WERI-Rb-1 (cell line): ENCODE measurements at regions not wholly inside any gene's neighbourhood (a gene's known extent, or its start where the extent isn't known, plus 50 kb on each side); places are given as distances from the start of the nearest gene placed in this dataset.

ENCODE experiments used
- DNase-seq: peaks from one replicate; pipeline ENCODE4 v3.0.0-alpha.2; 2020
- H3K27ac ChIP-seq: fragments of 250-450 bp; sonication (Bioruptor Pico); 2 replicates; pipeline ENCODE4 v1.5.1; 2020; ENCODE audit warnings: mild to moderate bottlenecking, moderate library complexity
- H3K27me3 ChIP-seq: fragments of 250-450 bp; sonication (Bioruptor Pico); 2 replicates; pipeline ENCODE4 v1.5.1; 2021; ENCODE audit warnings: mild to moderate bottlenecking, low read depth, moderate library complexity; ENCODE audit not compliant: insufficient read depth, severe bottlenecking
- H3K36me3 ChIP-seq: fragments of 250-450 bp; sonication (Bioruptor Pico); 2 replicates; pipeline ENCODE4 v1.5.1; 2020; ENCODE audit warnings: mild to moderate bottlenecking, moderate library complexity
- H3K4me3 ChIP-seq: 2 replicates; pipeline ENCODE4 v1.5.1; 2011; ENCODE audit warnings: low read depth, mild to moderate bottlenecking, control low read depth, low read length
- H3K9me3 ChIP-seq: fragments of 250-450 bp; sonication (Bioruptor Pico); 2 replicates; pipeline ENCODE4 v1.5.1; 2021; ENCODE audit warnings: mild to moderate bottlenecking, moderate library complexity; ENCODE audit not compliant: severe bottlenecking
- TF ChIP-seq, protein P1 (sequence below): IDR thresholded peaks from 2 replicates; pipeline ENCODE4 v1.5.1; 2011; ENCODE audit warnings: low read depth, mild to moderate bottlenecking, control low read depth, inconsistent platforms, low read length

DNA sequence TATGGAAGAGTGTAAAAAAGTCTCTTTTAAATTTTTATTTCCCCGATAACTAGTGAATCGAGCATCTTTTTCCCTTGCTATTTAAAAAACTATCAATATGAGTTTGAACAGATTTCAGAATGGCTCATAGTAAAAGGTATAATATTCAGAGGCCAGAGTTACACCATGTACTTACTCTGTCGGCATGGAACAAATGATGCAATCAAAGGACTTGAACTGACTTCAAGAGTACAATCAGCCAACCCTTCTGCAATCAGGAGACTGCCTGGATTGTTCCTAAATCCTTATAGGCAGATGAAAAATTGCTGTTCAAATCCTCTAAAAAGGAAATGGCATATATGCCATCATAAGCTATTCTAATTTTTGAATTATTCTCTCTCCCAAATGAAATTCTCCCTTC, 273.3 kb downstream of the SH2D1A start:
- no peak overlapping the region for H3K4me3 ChIP-seq
- H3K27ac ChIP-seq, result no peak overlapping the region
- no peaks in the 10 kb centered on the region for H3K9me3 ChIP-seq
- no peak for DNase-seq
- TF ChIP-seq, protein P1, sequence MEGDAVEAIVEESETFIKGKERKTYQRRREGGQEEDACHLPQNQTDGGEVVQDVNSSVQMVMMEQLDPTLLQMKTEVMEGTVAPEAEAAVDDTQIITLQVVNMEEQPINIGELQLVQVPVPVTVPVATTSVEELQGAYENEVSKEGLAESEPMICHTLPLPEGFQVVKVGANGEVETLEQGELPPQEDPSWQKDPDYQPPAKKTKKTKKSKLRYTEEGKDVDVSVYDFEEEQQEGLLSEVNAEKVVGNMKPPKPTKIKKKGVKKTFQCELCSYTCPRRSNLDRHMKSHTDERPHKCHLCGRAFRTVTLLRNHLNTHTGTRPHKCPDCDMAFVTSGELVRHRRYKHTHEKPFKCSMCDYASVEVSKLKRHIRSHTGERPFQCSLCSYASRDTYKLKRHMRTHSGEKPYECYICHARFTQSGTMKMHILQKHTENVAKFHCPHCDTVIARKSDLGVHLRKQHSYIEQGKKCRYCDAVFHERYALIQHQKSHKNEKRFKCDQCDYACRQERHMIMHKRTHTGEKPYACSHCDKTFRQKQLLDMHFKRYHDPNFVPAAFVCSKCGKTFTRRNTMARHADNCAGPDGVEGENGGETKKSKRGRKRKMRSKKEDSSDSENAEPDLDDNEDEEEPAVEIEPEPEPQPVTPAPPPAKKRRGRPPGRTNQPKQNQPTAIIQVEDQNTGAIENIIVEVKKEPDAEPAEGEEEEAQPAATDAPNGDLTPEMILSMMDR, result no peak
- H3K27me3 ChIP-seq, result peaks cover 11% of the 10 kb centered on the region
- no peaks in the 10 kb centered on the region for H3K36me3 ChIP-seq

DNA sequence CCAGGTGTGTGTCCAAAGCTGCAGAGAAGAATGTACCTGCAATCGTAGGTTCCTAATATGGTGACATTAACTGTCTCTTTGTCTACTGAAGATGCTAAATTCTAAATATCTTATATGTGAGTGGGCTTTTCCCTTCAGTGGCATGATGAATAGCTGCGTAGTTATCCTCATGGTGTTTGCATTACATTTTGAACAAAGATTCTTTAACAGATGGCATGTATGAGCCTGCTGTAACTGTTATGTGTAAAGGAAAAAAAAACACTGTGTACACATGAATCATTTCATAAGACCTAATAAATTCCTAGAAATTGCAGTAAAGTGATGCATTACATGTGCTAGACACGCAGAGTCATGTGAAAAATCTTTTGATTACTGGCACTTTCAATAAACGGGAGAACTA, 288.0 kb downstream of the SH2D1A start:
- TF ChIP-seq, protein P1, result no peak
- no peaks in the 10 kb centered on the region for H3K36me3 ChIP-seq
- H3K27me3 ChIP-seq, result peaks cover 32% of the 10 kb centered on the region
- no peaks in the 10 kb centered on the region for H3K9me3 ChIP-seq
- no peak overlapping the region for H3K4me3 ChIP-seq
- DNase-seq, result no peak
- H3K27ac ChIP-seq, result no peak overlapping the region

DNA sequence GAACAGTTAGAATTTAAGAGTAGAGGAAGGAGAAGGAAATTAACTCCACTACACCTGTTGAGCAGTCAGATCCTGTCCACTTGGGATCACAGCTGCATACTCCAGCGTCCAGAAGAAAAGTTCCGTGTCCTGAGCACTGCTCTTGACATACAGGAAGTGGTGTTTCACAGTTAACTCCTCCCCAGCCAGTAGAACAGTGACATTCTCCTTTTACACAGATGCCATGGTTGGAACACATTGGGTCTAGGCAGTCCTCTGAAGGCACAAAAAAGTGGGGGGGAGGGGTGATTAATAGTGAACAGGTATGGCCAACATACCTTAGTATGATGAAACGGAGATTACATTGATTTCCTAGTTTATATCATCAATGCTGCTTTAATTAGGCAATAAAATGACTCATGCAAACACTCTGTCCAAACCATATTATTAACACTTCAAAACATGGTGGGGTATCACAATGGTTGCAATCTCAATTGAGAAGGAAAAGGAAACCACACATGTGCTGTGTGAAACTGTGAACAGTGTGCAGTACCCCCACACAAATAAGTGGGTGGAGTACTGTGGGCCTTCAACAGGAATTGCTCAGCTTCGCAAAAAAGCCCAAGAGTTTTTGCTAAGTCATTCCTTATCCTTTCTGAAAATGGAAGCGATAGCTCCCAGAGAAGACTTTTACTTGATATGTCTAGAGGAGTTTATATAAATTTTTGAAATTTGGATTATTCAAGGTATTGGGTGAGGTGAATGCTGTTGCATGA, 295.6 kb downstream of the SH2D1A start:
- no peak for DNase-seq
- H3K27me3 ChIP-seq, result peaks cover 34% of the 10 kb centered on the region
- H3K4me3 ChIP-seq, result no peak overlapping the region
- no peaks in the 10 kb centered on the region for H3K9me3 ChIP-seq
- H3K36me3 ChIP-seq, result no peaks in the 10 kb centered on the region
- H3K27ac ChIP-seq, result no peak overlapping the region
- TF ChIP-seq, protein P1, result no peak

DNA sequence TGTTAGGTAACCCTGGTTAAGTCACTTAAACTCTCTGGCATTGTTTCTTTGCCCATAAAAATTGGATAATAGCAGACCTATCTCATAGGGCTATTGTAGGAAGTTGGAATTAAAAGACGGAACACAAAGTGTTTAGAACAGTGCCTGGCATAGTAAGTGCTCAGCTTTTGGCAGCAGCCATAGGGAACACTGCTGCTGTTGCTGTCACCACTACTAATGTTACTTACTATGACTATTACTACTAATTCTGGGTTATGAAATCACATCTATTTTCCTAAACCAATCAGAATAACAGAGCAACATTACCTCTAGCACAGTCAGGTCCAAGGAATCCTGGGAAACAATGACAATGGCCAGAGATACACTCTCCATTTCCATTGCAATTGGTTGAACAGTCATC, 300.0 kb downstream of the SH2D1A start:
- Histone ChIP-seq H3K27ac (no peak overlapping the region), H3K36me3 (no peaks in the 10 kb centered on the region), H3K9me3 (no peaks in the 10 kb centered on the region), H3K4me3 (no peak overlapping the region), H3K27me3 (peaks cover 11% of the 10 kb centered on the region)
- DNase-seq, result no peak
- TF ChIP-seq, protein P1, result no peak

DNA sequence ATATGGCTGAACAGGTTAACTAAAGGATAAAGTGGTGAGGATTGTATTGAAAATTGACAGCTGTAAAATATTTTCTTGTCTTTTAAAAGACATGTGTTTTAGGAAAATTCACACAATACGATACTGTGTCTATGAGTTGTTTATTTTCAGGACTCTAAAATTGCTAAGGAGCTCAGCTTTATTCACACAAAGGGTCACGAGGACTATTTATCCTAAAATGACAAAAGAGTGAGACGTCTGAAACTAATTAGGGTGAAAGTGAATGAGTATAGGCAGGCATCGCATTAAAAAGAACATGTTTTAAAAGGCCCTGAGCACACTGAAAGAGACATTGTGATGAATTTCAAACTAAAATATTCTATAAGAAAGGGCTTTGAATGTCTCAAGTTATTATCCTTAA, 304.7 kb downstream of the SH2D1A start:
- TF ChIP-seq, protein P1, result no peak
- no peak for DNase-seq
- Histone ChIP-seq H3K36me3 (no peaks in the 10 kb centered on the region), H3K27ac (no peak overlapping the region), H3K27me3 (peaks cover 24% of the 10 kb centered on the region), H3K4me3 (no peak overlapping the region), H3K9me3 (no peaks in the 10 kb centered on the region)
